ENCODE measurements at regions not wholly inside any gene's neighbourhood (a gene's known extent, or its start where the extent isn't known, plus 50 kb on each side); places are given as distances from the start of the nearest gene placed in this dataset.
"Not testable (repeated sequence)": the region's sequence is repeated elsewhere in the genome, so short reads cannot be mapped to it uniquely, and the experiment has no call there.

- no peaks in the 10 kb centered on the region for H3K27me3 ChIP-seq (ENCODE audit: low read depth)
- H3K9me3 ChIP-seq (replicated peaks) = peaks cover 2% of the 10 kb centered on the region
- DNase-seq = no peak
- H3K4me3 ChIP-seq = no peak overlapping the region
- H3K4me1 ChIP-seq = no peaks in the 10 kb centered on the region
- H3K36me3 ChIP-seq = no peaks in the 10 kb centered on the region
- intact Hi-C loops (cut with micrococcal nuclease) = no loop called here
- TF ChIP-seq CTCF (IDR thresholded peaks at IDR 0.05; ENCODE audit: borderline replicate concordance) = no peak
- H3K27ac ChIP-seq (replicated peaks) = no peak overlapping the region
Observed at GRCh38 chr4:27811948-27812347, 951.3 kb downstream of the STIM2 start.

DNA sequence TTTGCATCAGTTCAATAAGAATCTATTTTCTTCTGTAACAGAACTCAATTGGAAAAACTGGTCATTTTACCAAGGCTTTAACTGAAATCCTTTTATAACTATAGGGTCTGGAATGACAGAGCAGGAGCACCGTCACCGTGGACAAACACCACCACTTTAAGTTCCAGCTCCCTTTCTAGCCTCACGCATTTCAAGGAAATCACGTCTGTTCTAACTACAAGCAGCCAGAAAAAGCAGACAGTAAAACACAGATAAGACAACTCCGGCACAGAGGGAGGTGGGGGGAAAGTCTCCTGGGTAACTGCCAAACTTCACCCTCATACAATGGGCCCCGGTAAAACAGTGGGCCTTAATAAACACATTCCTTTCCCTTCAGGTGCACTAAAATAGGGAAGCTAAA, 952.6 kb downstream of the STIM2 start:
- H3K36me3 ChIP-seq; H3K4me3 ChIP-seq; H3K27me3 ChIP-seq (ENCODE audit: low read depth); H3K4me1 ChIP-seq; DNase-seq; H3K27ac ChIP-seq (replicated peaks); intact Hi-C loops (cut with micrococcal nuclease): not testable (repeated sequence)
- H3K9me3 ChIP-seq (replicated peaks) = peaks cover 15% of the 10 kb centered on the region

DNA sequence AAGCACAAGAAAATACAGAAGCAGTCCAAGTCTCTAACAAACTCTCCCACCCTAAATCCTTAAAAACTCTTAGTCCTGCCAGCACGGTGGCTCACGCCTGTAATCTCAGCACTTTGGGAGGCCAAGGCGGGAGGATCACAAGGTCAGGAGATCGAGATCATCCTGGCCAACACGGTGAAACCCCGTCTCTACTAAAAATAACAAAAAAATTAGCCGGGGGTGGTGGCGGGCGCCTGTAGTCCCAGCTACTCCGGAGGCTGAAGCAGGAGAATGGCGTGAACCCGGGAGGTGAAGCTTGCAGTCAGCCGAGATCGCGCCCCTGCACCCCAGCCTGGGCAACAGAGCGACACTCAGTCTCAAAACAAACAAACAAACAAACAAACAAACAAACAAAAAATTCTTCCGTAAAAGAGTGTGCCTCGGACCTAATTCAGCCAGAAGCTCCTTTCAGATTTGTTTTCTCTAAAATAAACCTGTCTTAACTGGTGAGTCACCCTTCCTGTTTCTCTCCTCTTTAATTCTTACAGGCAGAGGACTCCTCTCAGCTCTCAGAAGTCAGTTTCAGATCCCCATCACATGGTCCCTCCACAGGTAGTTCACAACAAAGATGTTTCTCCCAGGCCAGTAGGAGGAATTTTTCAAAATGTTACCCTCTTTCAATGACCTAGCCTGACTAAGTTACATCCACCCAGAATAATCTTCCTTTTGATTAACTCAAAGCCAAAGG, 953.2 kb downstream of the STIM2 start:
- H3K4me3 ChIP-seq; H3K27me3 ChIP-seq (ENCODE audit: low read depth); H3K36me3 ChIP-seq; H3K4me1 ChIP-seq; H3K27ac ChIP-seq (replicated peaks); DNase-seq; intact Hi-C loops (cut with micrococcal nuclease): not testable (repeated sequence)
- peaks cover 18% of the 10 kb centered on the region for H3K9me3 ChIP-seq (replicated peaks)

DNA sequence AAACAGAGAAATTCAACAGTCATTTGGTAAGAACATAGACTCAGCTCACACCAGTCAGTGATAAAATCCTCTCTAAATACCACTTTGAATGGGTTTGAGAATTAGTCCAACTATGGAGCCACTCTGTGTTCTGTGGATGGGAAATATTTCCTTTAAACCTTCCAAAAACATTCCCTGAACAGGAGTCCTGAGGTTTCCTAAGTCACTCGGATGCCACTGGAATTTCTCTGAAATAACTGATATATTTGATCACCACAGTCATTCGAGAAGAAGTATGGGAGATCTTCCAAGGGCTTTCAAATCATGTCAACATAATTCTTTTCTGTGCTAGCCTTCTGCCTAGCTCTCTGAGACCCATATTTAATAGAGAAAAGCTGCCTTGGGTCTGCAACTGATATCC, 958.6 kb downstream of the STIM2 start:
- no peak overlapping the region for H3K4me3 ChIP-seq
- no peak for TF ChIP-seq CTCF (IDR thresholded peaks at IDR 0.05; ENCODE audit: borderline replicate concordance)
- no peaks in the 10 kb centered on the region for H3K4me1 ChIP-seq

DNA sequence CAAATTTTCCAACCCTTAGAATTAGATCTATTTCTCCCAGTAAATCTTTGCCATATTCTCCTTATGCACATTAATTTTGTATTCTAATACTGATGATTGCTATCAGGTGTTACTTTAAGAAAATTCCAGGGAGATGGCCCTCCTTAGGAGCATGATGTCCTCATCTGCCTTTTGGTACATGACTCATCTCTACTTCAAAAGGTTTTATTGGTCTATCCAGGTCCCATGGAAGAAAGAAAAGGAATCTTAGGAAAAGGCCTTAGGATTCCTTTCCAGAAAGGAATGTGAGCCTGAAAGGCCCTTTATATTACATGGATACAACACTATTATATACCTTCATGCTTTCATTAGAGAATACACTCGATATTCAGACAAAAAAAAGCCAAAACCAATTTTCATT, 968.2 kb downstream of the STIM2 start:
- no peaks in the 10 kb centered on the region for H3K9me3 ChIP-seq (replicated peaks)
- no peak overlapping the region for H3K4me3 ChIP-seq
- no peak overlapping the region for H3K27ac ChIP-seq (replicated peaks)
- no peaks in the 10 kb centered on the region for H3K27me3 ChIP-seq (ENCODE audit: low read depth)
- no peak for TF ChIP-seq CTCF (IDR thresholded peaks at IDR 0.05; ENCODE audit: borderline replicate concordance)
- no peaks in the 10 kb centered on the region for H3K4me1 ChIP-seq
- no peak for DNase-seq
- intact Hi-C loops (cut with micrococcal nuclease) = no loop called here
- no peaks in the 10 kb centered on the region for H3K36me3 ChIP-seq

More for the DNA sequence above, 958.6 kb downstream of the STIM2 start:
- Histone ChIP-seq H3K27me3 (ENCODE audit: low read depth) (no peaks in the 10 kb centered on the region), H3K9me3 (replicated peaks) (peaks cover 18% of the 10 kb centered on the region), H3K27ac (replicated peaks) (no peak overlapping the region), H3K36me3 (no peaks in the 10 kb centered on the region)
- DNase-seq = no peak
- intact Hi-C loops (cut with micrococcal nuclease) = no loop called here

DNA sequence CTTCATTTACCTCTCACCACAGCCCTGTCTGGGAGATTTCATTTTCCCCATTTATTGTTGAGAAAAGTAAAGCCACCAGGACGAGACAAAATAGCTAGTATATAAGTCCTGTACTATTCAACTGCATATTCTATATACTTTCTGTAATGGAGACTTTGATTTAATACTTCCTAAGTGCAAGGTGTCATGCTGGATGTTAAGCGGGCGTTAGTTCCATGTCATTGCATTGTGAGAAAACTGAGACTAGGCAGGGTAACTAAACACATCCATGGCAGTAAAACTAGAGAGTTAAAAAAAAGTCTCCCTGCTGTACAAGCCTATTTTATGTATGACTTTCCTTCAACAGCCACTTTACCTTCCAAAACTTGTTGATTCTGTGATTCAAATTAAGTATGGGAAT, 969.6 kb downstream of the STIM2 start:
- H3K27ac ChIP-seq (replicated peaks) = no peak overlapping the region
- DNase-seq = no peak
- no peaks in the 10 kb centered on the region for H3K9me3 ChIP-seq (replicated peaks)
- no peaks in the 10 kb centered on the region for H3K36me3 ChIP-seq
- no peak overlapping the region for H3K4me3 ChIP-seq
- TF ChIP-seq CTCF (IDR thresholded peaks at IDR 0.05; ENCODE audit: borderline replicate concordance) = no peak
- intact Hi-C loops (cut with micrococcal nuclease) = no loop called here
- H3K4me1 ChIP-seq = no peaks in the 10 kb centered on the region
- no peaks in the 10 kb centered on the region for H3K27me3 ChIP-seq (ENCODE audit: low read depth)
